ENCODE measurements at regions not wholly inside any gene's neighbourhood (a gene's known extent, or its start where the extent isn't known, plus 50 kb on each side); places are given as distances from the start of the nearest gene placed in this dataset.

- no peak for DNase-seq (ENCODE audit: low read depth)
Measured at GRCh38 chr7:45235905-45236304, 78.3 kb downstream of the RAMP3 start.

GRCh38 chr7:45236666-45237065, 79.1 kb downstream of the RAMP3 start:
- DNase-seq (ENCODE audit: low read depth) = peak; percentile 9

- no peak for DNase-seq (ENCODE audit: low read depth)
Measured at GRCh38 chr7:45237788-45238461, 80.3 kb downstream of the RAMP3 start.

- DNase-seq (ENCODE audit: low read depth) = no peak
Measured at GRCh38 chr7:45238806-45239205, 81.2 kb downstream of the RAMP3 start.

GRCh38 chr7:45239486-45239885, 81.9 kb downstream of the RAMP3 start:
- no peak for DNase-seq (ENCODE audit: low read depth)

- DNase-seq (ENCODE audit: low read depth) = no peak
Measured at GRCh38 chr7:45240273-45240771, 82.7 kb downstream of the RAMP3 start.

GRCh38 chr7:45240926-45241325, 83.3 kb downstream of the RAMP3 start:
- no peak for DNase-seq (ENCODE audit: low read depth)

GRCh38 chr7:45241339-45242109, 83.9 kb downstream of the RAMP3 start:
- no peak for DNase-seq (ENCODE audit: low read depth)

GRCh38 chr7:45242261-45242660, 84.7 kb downstream of the RAMP3 start:
- DNase-seq (ENCODE audit: low read depth) = no peak

GRCh38 chr7:45242698-45243097, 85.1 kb downstream of the RAMP3 start:
- DNase-seq (ENCODE audit: low read depth) = no peak

- DNase-seq (ENCODE audit: low read depth) = no peak
Measured at GRCh38 chr7:45244981-45245380, 87.4 kb downstream of the RAMP3 start.

- no peak for DNase-seq (ENCODE audit: low read depth)
Measured at GRCh38 chr7:45246339-45246738, 88.7 kb downstream of the RAMP3 start.

GRCh38 chr7:45252248-45252647, 94.7 kb downstream of the RAMP3 start:
- no peak for DNase-seq (ENCODE audit: low read depth)

GRCh38 chr7:45252857-45253256, 95.3 kb downstream of the RAMP3 start:
- DNase-seq (ENCODE audit: low read depth) = no peak

- no peak for DNase-seq (ENCODE audit: low read depth)
Measured at GRCh38 chr7:45253368-45253767, 95.8 kb downstream of the RAMP3 start.

GRCh38 chr7:45255187-45255586, 97.6 kb downstream of the RAMP3 start:
- no peak for DNase-seq (ENCODE audit: low read depth)

- DNase-seq (ENCODE audit: low read depth) = no peak
Measured at GRCh38 chr7:45256309-45256708, 98.7 kb downstream of the RAMP3 start.

- DNase-seq (ENCODE audit: low read depth) = no peak
Measured at GRCh38 chr7:45256775-45257174, 99.2 kb downstream of the RAMP3 start.

- no peak for DNase-seq (ENCODE audit: low read depth)
Measured at GRCh38 chr7:45257284-45257683, 99.7 kb downstream of the RAMP3 start.

GRCh38 chr7:45258533-45259226, 101.1 kb downstream of the RAMP3 start:
- no peak for DNase-seq (ENCODE audit: low read depth)

GRCh38 chr7:45259227-45259596, 101.6 kb downstream of the RAMP3 start:
- DNase-seq (ENCODE audit: low read depth) = no peak

- DNase-seq (ENCODE audit: low read depth) = no peak
Measured at GRCh38 chr7:45259966-45260646, 102.5 kb downstream of the RAMP3 start.

All from non-pigmented ciliary epithelial cell (primary cell).